Tibial artery (tissue), 4 donors: ENCODE measurements at regions not wholly inside any gene's neighbourhood (a gene's known extent, or its start where the extent isn't known, plus 50 kb on each side); places are given as distances from the start of the nearest gene placed in this dataset.

Experiments
- DNase-seq, 2 donors: peaks; one replicate each; pipeline ENCODE4 v3.0.0-alpha.2; 2019
- H3K27ac ChIP-seq, 2 donors: fragments of 200-600 bp; sonication (generic) in 1 of 2; 1 replicate in 1 of 2; 2 replicates in 1 of 2; pipeline ENCODE4 v1.5.1; 2018 to 2019; ENCODE audit warnings: mild to moderate bottlenecking in 1 of 2
- H3K27me3 ChIP-seq, 2 donors: fragments of 200-600 bp; sonication (generic) in 1 of 2; one replicate each; pipeline versions ENCODE4 v1.5.1 to v1.6.0; 2016 to 2019
- H3K36me3 ChIP-seq, 3 donors: fragments of 200-600 bp; sonication (generic) in 2 of 3; one replicate each; pipeline ENCODE4 v1.5.1; 2016 to 2019; ENCODE audit warnings: mild to moderate bottlenecking in 2 of 3
- H3K4me1 ChIP-seq, 4 donors: fragments of 200-600 bp; sonication (generic) in 2 of 4; 1 replicate in 3 of 4; 2 replicates in 1 of 4; pipeline ENCODE4 v1.5.1; 2016 to 2019
- H3K4me3 ChIP-seq, 2 donors: fragments of 200-600 bp; sonication (generic) in 1 of 2; 1 replicate in 1 of 2; 2 replicates in 1 of 2; pipeline ENCODE4 v1.5.1; 2018 to 2019; ENCODE audit warnings: mild to moderate bottlenecking in 2 of 2
- H3K9me3 ChIP-seq, 3 donors: fragments of 200-600 bp; sonication (generic) in 1 of 3; one replicate each; pipeline ENCODE4 v1.5.1; 2016 to 2019
- intact Hi-C: fragments of 100-400 bp; cut with DNase I; formaldehyde crosslinking; loops from one replicate; pipeline ENCODE4 v1.15.0; 2023; ENCODE audit warnings: low total_unique reads
- TF ChIP-seq, protein P1 (sequence below), 2 experiments: fragments of 200-600 bp in 1 of 2; fragments of 450-650 bp in 1 of 2; IDR thresholded peaks; one replicate each; pipeline ENCODE4 v1.5.1; 2017 to 2019; ENCODE audit warnings: antibody characterized with exemption in 2 of 2, mild to moderate bottlenecking in 1 of 2, moderate library complexity in 1 of 2

DNA sequence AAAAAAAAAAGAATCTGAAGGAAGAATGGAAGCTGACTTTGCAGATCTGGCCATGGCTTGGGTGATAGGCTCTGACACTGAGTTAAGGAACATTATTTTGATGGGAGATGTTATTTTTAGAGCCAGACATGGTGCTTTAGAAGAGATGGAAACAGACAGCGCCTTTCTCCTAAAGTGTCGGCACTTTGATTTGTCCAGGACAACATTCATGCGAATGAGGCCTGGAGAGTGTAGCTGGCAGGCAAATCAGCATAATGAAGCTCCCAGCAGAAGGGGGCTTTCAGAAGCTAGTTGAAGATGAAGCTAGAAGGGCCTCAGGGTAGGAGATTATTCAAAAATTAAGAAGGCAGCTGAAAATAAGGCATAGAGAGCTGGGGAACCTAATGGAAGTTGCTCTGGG is 397.7 kb downstream of the RWDD3 start:
- Histone ChIP-seq H3K4me3 (no peak overlapping the region), H3K27me3 (no peaks in the 10 kb centered on the region), H3K27ac (no peak overlapping the region), H3K4me1 (no peaks in the 10 kb centered on the region), H3K36me3 (no peaks in the 10 kb centered on the region), H3K9me3 (no peaks in the 10 kb centered on the region)
- DNase-seq = no peak
- TF ChIP-seq, protein P1, sequence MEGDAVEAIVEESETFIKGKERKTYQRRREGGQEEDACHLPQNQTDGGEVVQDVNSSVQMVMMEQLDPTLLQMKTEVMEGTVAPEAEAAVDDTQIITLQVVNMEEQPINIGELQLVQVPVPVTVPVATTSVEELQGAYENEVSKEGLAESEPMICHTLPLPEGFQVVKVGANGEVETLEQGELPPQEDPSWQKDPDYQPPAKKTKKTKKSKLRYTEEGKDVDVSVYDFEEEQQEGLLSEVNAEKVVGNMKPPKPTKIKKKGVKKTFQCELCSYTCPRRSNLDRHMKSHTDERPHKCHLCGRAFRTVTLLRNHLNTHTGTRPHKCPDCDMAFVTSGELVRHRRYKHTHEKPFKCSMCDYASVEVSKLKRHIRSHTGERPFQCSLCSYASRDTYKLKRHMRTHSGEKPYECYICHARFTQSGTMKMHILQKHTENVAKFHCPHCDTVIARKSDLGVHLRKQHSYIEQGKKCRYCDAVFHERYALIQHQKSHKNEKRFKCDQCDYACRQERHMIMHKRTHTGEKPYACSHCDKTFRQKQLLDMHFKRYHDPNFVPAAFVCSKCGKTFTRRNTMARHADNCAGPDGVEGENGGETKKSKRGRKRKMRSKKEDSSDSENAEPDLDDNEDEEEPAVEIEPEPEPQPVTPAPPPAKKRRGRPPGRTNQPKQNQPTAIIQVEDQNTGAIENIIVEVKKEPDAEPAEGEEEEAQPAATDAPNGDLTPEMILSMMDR (IDR thresholded peaks at IDR 0.05) = no peak
- intact Hi-C loops = no loop called here

DNA sequence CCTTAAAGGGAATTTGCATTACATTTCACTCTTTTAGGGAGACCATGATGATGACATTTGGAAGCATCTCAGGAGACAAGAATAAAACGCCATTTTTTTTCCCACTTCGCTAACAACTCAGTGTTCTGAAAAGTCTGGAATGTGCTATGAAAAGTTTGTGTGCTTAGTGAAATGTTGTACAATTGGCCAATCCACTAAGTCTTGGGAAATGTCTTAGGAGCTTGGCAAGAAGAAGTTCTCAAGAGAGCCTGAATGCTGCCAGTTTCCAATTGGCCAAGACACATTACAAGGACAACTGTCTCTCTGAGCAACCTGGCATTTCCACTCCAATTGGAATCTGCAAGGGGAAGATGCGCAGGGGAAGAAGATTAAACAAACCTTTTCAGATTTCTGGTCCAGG is 401.8 kb downstream of the RWDD3 start:
- intact Hi-C loops = no loop called here
- no peaks in the 10 kb centered on the region for H3K27me3 ChIP-seq
- H3K36me3 ChIP-seq = no peaks in the 10 kb centered on the region
- H3K9me3 ChIP-seq = no peaks in the 10 kb centered on the region
- H3K27ac ChIP-seq = no peak overlapping the region
- H3K4me1 ChIP-seq = no peaks in the 10 kb centered on the region
- no peak overlapping the region for H3K4me3 ChIP-seq
- DNase-seq = no peak
- TF ChIP-seq, protein P1 (IDR thresholded peaks at IDR 0.05) = no peak

DNA sequence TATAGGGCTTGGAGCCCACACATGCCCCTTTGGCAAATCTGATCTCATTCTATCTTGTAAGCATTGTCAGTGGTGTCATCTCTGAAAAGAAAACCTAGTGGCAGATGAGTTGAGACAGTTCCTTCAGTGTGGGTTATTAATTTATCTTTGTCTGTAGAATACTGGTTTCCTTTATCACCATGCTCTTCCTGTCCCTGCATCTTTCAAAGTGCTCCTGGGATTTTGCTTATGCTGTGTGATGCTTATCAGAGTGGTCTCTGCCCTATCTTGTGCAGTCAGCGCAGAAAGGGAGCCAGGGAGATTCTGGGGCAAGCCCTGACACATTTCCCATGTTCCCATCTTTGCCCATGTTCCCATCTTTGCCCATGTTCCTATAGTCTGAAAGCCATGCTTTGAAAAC is 402.9 kb downstream of the RWDD3 start:
- Histone ChIP-seq H3K27me3 (no peaks in the 10 kb centered on the region), H3K4me3 (no peak overlapping the region), H3K9me3 (no peaks in the 10 kb centered on the region), H3K27ac (no peak overlapping the region), H3K4me1 (no peaks in the 10 kb centered on the region), H3K36me3 (no peaks in the 10 kb centered on the region)
- intact Hi-C loops = no loop called here
- DNase-seq = no peak
- TF ChIP-seq, protein P1 (IDR thresholded peaks at IDR 0.05) = no peak

DNA sequence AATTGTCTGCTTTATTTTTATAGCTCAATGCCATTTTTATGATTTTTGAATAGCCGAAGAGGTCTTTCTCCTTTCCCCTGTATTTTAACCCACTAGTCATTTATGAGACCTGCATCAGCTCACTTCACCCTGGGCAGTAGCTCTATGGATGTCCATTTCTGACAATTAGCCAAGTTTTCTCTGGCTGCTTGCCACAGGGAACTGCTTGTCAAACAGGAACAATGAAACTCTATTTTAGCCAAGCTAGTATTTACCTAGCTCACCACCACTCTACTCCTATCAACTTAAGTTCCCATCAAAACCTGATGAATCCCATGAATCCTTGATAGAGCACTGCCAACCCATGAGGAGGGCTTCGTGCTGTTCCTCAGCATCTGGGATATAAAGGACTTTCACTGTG is 406.7 kb downstream of the RWDD3 start:
- no peak for DNase-seq
- Histone ChIP-seq H3K27ac (no peak overlapping the region), H3K4me3 (no peak overlapping the region), H3K4me1 (no peaks in the 10 kb centered on the region), H3K9me3 (no peaks in the 10 kb centered on the region), H3K36me3 (no peaks in the 10 kb centered on the region), H3K27me3 (no peaks in the 10 kb centered on the region)
- TF ChIP-seq, protein P1 (IDR thresholded peaks at IDR 0.05) = no peak
- intact Hi-C loops = no loop called here

DNA sequence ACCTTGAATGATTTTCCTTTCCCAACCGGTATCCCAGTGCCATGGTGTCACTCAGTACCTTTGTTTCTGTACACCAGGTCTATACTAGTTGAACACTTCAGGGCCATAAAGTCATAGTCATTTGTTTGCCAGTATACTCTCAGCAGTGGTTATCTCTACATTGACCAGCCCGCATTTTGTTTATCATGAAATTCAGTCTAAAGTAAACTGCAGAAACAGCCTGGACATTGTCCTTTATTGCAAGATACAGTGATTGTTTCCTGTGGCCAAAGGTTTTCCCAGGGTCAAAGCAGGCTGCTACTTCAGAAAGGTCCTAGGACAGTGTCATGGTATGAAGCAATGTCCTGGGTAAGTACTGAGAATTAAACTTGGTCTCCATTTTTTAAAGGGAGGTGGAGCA is 407.4 kb downstream of the RWDD3 start:
- intact Hi-C loops = no loop called here
- H3K4me1 ChIP-seq = no peaks in the 10 kb centered on the region
- H3K27me3 ChIP-seq = no peaks in the 10 kb centered on the region
- DNase-seq = no peak
- TF ChIP-seq, protein P1 (IDR thresholded peaks at IDR 0.05) = no peak
- H3K9me3 ChIP-seq = no peaks in the 10 kb centered on the region
- H3K27ac ChIP-seq = no peak overlapping the region
- H3K36me3 ChIP-seq = no peaks in the 10 kb centered on the region
- no peak overlapping the region for H3K4me3 ChIP-seq

DNA sequence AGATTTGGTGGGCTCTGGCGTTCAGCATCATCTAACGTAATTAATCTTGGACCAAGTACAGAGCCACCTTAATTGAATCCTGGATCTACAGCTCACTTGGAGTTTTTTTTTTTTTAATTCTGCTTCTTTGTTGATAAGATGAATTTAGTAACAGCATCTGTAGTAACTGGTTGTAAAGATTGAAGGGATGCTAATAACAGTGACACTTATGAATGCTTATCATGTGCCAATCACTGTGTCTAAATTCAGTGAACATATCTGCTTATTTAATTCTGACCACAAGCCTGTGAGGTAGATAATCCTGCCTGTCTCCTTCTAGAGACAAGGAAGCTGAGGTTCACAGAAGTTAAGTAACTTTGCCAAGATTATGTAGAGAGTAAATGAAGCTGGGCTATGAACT is 408.0 kb downstream of the RWDD3 start:
- H3K27ac ChIP-seq = no peak overlapping the region
- no peaks in the 10 kb centered on the region for H3K27me3 ChIP-seq
- TF ChIP-seq, protein P1 (IDR thresholded peaks at IDR 0.05) = no peak
- no peaks in the 10 kb centered on the region for H3K36me3 ChIP-seq
- no peak overlapping the region for H3K4me3 ChIP-seq
- no peaks in the 10 kb centered on the region for H3K4me1 ChIP-seq
- no peak for DNase-seq
- H3K9me3 ChIP-seq = no peaks in the 10 kb centered on the region
- intact Hi-C loops = no loop called here
